H54 (cell line): ENCODE measurements at regions not wholly inside any gene's neighbourhood (a gene's known extent, or its start where the extent isn't known, plus 50 kb on each side); places are given as distances from the start of the nearest gene placed in this dataset.

Experiments
- DNase-seq: peaks from one replicate; pipeline ENCODE4 v3.0.0; 2011; ENCODE audit warnings: low spot score, mixed read lengths; ENCODE audit not compliant: insufficient read length
- FAIRE-seq: peaks from 3 replicates; lab custom pipeline; 2011; peaks lifted over from hg19 to GRCh38; lab: Jason Lieb, UNC
- POLR2A ChIP-seq: IDR thresholded peaks from 2 replicates; pipeline ENCODE4 v1.6.1; 2011; ENCODE audit warnings: low read depth, mild to moderate bottlenecking, low read length

DNA sequence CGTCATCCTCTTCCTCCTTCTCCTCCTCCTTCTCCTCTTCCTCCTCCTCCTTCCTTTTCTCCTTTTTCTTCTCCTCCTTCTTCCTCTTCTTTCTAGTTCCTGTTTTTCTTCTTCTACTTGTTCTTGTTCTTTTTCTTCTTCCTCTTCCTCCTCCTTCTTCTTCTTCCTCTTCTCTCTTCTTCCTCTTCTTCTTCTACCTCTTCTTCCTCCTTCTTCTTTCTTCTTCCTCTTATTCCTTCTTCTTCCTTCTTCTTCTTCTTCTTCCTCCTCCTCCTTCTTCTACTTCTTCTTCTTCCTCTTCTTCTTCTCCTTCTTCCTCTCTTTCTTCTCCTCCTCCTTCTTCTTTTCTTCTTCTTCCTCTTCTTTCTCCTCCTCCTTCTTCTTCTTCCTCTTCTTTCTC is 310.2 kb upstream of the LMCD1 start:
- TF ChIP-seq POLR2A = no peak
- DNase-seq (no peak), FAIRE-seq (no peak)

GRCh38 chr3:8197384-8197783 is 304.2 kb upstream of the LMCD1 start:
- TF ChIP-seq POLR2A = no peak
- no peak for DNase-seq
- no peak for FAIRE-seq

DNA sequence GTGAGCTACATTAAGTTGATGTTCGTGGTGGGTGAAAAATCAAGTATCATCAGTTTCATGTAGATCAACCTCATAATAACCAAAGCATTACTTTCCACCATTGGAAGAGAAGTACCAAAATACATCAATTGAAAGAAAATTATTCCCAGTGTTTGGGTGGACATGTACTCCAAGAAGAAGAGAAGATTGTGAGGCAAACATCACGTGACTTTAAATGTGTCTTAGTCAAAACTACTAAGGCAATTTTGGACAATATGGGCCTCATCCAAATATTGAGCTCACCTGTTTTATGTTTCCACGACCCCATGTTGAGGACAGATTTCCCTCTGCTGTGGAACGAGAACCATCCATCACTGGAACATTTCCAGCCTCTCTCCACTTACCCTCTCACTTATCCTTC is 303.0 kb upstream of the LMCD1 start:
- FAIRE-seq = no peak
- no peak for DNase-seq
- TF ChIP-seq POLR2A = no peak

DNA sequence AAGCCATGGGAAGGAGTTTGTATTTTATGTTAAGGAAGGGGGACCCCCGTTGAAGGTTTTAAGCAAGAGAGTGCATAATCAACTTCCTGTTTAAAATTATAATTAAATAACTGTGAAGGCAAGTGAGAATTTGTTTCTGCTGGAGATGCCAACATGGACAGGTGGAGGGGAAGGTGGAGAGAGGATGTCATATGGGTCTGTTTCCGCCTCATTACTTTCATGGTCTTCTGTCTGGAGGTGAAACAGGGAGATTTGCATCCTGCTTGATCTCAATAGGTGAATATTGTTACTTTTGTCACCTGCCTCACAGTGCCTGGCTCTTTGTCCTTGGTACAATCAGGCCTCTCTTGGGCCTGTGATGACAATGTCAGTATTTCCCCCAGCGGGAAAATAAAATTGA is 300.6 kb upstream of the LMCD1 start:
- no peak for TF ChIP-seq POLR2A
- FAIRE-seq = no peak
- DNase-seq = no peak

DNA sequence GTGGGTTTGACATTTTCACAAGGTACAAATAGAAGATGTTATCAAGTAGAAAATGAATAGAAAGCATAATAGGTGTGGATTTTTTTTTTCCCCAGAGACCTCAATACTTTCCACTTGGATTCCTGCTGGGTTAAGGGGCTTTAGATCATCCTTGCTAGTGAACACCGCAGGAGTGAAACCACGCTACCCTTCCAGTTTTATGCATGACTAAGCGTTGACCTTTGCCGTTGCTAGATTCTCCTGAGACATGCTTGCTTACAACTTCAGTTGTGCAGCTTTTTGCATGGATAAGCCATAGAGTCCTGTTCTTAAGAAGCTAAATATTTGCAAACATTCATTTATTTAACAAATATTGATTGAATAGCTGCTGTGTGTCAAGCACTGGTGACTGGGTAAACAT is 299.7 kb upstream of the LMCD1 start:
- FAIRE-seq (no peak), DNase-seq (no peak)
- no peak for TF ChIP-seq POLR2A

DNA sequence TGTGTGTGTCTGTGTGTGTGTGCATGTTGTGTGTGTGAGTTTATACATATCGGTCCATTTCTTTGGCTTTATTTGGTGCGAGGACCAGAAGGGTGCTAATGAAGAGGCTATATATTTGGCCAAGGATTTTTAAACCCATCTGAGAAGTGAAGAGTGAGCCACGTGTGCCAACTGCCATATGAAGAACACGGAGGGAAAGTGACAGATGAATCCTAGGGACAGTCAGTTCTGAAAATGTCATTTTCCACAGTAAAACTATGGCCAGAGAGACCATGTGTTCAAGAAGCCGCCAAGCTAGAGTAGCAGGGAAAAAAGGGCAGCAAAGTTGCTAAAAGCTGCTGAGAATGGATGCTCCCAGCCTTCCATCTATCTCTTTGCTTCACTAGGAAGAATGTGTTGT is 297.3 kb upstream of the LMCD1 start:
- TF ChIP-seq POLR2A = no peak
- DNase-seq = no peak
- no peak for FAIRE-seq

DNA sequence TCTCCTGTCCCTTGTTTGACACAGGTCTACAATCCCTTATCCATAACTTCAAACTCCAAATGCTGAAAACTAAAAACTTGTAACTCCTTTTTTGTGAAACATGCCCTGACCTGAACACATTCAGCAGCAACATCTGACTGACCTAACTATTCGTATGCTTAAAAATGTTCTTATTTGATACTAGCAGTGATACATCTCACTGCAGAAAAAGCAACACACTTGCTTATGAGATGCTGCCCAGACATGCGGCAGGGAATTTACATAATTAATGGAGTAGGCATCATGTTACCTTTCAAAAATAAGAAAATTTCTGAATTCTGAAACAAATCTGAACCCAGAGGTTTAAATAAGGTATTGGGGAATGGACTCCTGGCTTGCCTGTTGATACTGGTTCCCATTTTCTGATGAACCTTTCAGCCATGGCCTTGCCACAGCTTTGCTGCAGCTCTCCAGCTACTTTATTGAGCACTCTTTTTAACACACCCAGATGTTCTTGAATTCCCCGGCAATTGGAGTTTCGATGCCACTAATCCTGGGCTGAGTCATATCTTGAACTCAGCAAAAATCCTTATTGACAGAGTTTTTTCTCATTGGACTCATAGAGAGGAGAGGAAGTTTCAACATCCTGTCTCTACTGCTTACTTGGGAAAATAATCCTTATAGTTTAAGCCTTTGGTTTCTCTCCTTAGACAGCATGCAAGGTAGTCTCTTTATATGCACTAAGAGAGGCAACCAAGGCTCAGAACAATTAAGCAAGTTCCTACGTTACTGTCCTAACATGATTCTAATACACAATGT is 296.6 kb upstream of the LMCD1 start:
- no peak for DNase-seq
- FAIRE-seq = no peak
- TF ChIP-seq POLR2A = no peak

GRCh38 chr3:8205881-8206280 is 295.7 kb upstream of the LMCD1 start:
- TF ChIP-seq POLR2A = no peak
- no peak for FAIRE-seq

GRCh38 chr3:8206971-8207617 is 294.5 kb upstream of the LMCD1 start:
- no peak for TF ChIP-seq POLR2A
- FAIRE-seq = no peak
- DNase-seq = no peak

More at GRCh38 chr3:8205881-8206280, 295.7 kb upstream of the LMCD1 start:
- DNase-seq = no peak

- no peak for TF ChIP-seq POLR2A
- FAIRE-seq = no peak
- DNase-seq = no peak
These were observed 290.7 kb upstream of the LMCD1 start for GRCh38 chr3:8210882-8211341.

- FAIRE-seq (no peak), DNase-seq (no peak)
- TF ChIP-seq POLR2A = no peak
These were observed 288.8 kb upstream of the LMCD1 start for GRCh38 chr3:8212794-8213193.

DNA sequence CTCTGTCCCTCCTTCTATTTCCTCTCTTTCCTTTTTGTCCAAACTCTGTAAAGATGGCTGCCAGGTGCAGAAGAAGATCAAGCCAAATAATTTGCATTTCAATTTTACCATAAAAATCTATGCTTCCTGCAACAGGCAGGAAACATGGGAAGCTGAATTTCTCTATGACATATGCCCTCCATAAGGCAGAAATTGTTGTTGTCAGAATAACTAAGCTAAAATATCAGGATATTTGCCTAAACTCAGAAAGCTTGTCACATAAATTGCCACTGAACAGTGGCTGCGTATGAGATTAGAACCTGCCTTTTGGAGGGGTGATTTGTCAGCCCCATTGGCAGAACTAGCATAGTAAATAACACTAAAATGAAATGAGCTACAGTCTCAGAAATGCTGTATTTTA is 288.3 kb upstream of the LMCD1 start:
- FAIRE-seq = no peak
- TF ChIP-seq POLR2A = no peak
- no peak for DNase-seq

- TF ChIP-seq POLR2A = no peak
- DNase-seq = no peak
- no peak for FAIRE-seq
These were observed 285.8 kb upstream of the LMCD1 start for GRCh38 chr3:8215821-8216220.

DNA sequence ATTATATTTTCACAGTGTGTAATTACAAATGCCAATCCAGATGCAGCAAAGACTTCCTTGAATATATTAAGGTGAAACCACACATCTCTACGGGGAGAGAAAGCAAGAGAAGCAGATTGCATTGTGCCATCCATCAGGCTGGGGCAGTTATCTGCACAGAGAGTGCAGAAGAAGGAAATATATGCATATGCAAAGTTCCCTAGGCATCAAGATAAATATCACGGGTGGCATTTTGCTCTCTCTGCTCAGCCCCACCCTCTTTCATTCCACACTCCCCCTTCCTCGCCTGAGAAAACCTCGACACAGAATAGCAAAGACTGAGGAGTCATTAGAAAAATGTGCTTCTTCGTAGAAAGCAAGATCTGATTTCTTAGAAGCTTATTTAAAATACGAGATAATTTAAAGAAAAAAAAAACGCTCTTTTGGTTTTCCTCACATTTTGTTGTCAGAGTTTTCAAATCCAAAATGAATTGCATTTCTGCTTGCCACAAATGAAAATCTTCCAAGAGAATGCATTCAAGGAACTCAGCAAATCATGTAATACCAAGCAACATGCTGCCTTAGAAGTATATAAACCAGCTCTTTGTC is 283.2 kb upstream of the LMCD1 start:
- no peak for FAIRE-seq
- DNase-seq = no peak
- no peak for TF ChIP-seq POLR2A
